GM19035 (cell line): ENCODE measurements at regions not wholly inside any gene's neighbourhood (a gene's known extent, or its start where the extent isn't known, plus 50 kb on each side); places are given as distances from the start of the nearest gene placed in this dataset.

Experiments
- ATAC-seq: cut with Tn5 transposase; IDR thresholded peaks from one replicate; pipeline ENCODE4 v1.9.1; 2021; ENCODE audit not compliant: unreplicated experiment

- ATAC-seq: no peak
These were observed 369.9 kb downstream of the KLF5 start for GRCh38 chr13:73428706-73429105.

GRCh38 chr13:73428137-73428536 lies 369.3 kb downstream of the KLF5 start:
- no peak for ATAC-seq

- no peak for ATAC-seq
These were observed 364.2 kb downstream of the KLF5 start for GRCh38 chr13:73422973-73423372.

GRCh38 chr13:73421310-73421912 lies 362.6 kb downstream of the KLF5 start:
- ATAC-seq: no peak

GRCh38 chr13:73419186-73419585 lies 360.4 kb downstream of the KLF5 start:
- ATAC-seq: no peak

GRCh38 chr13:73417012-73417615 lies 358.3 kb downstream of the KLF5 start:
- ATAC-seq: no peak

GRCh38 chr13:73416093-73416492 lies 357.3 kb downstream of the KLF5 start:
- no peak for ATAC-seq

- ATAC-seq: no peak
These were observed 354.9 kb downstream of the KLF5 start for GRCh38 chr13:73413656-73414055.

GRCh38 chr13:73412933-73413332 lies 354.1 kb downstream of the KLF5 start:
- ATAC-seq: no peak

- ATAC-seq: no peak
These were observed 352.4 kb downstream of the KLF5 start for GRCh38 chr13:73411067-73411809.

- ATAC-seq: no peak
These were observed 347.6 kb downstream of the KLF5 start for GRCh38 chr13:73406454-73406853.

GRCh38 chr13:73404581-73404980 lies 345.8 kb downstream of the KLF5 start:
- no peak for ATAC-seq

- ATAC-seq: no peak
These were observed 344.7 kb downstream of the KLF5 start for GRCh38 chr13:73403355-73404120.

GRCh38 chr13:73401769-73402168 lies 343.0 kb downstream of the KLF5 start:
- ATAC-seq: no peak

- ATAC-seq: no peak
These were observed 340.8 kb downstream of the KLF5 start for GRCh38 chr13:73399347-73400216.

- no peak for ATAC-seq
These were observed 338.9 kb downstream of the KLF5 start for GRCh38 chr13:73397496-73398305.

GRCh38 chr13:73394066-73394465 lies 335.3 kb downstream of the KLF5 start:
- ATAC-seq: no peak

- ATAC-seq: no peak
These were observed 331.3 kb downstream of the KLF5 start for GRCh38 chr13:73390100-73390499.

- no peak for ATAC-seq
These were observed 329.8 kb downstream of the KLF5 start for GRCh38 chr13:73388586-73388985.

- no peak for ATAC-seq
These were observed 328.5 kb downstream of the KLF5 start for GRCh38 chr13:73387318-73387717.
